Memory B cell (primary cell): ENCODE measurements at regions not wholly inside any gene's neighbourhood (a gene's known extent, or its start where the extent isn't known, plus 50 kb on each side); places are given as distances from the start of the nearest gene placed in this dataset.

Experiments used
- ATAC-seq: fragments of 150-1000 bp; cut with Tn5 transposase; 2 replicates; pipeline ENCODE4 v1.10.0; 2021; ENCODE audit warnings: low read depth, mild to moderate bottlenecking, moderate library complexity
- DNase-seq, 2 donors: peaks; one replicate each; pipeline ENCODE4 v3.0.0; 2022; ENCODE audit warnings: low spot score in 2 of 2
- H3K27ac Mint-ChIP-seq: one replicate; pipeline ENCODE4 v1.8.0; 2022; ENCODE audit warnings: mild to moderate bottlenecking, moderate library complexity, mixed read lengths
- H3K27me3 Mint-ChIP-seq: one replicate; pipeline ENCODE4 v1.8.0; 2022; ENCODE audit warnings: mixed read lengths
- H3K36me3 Mint-ChIP-seq: one replicate; pipeline ENCODE4 v1.8.0; 2022; ENCODE audit warnings: mild to moderate bottlenecking, mixed read lengths
- H3K4me1 Mint-ChIP-seq: one replicate; pipeline ENCODE4 v1.8.0; 2022; ENCODE audit warnings: mixed read lengths
- H3K4me3 Mint-ChIP-seq: one replicate; pipeline ENCODE4 v1.8.0; 2022; ENCODE audit warnings: mild to moderate bottlenecking, moderate library complexity, mixed read lengths
- H3K9me3 Mint-ChIP-seq: one replicate; pipeline ENCODE4 v1.8.0; 2022; ENCODE audit warnings: mixed read lengths

GRCh38 chr1:208448425-208448824, 204.2 kb upstream of the PLXNA2 start:
- Mint-ChIP-seq H3K27me3 (peaks cover 10% of the 10 kb centered on the region), H3K9me3 (no peaks in the 10 kb centered on the region), H3K4me3 (no peak overlapping the region), H3K27ac (no peak overlapping the region), H3K4me1 (no peaks in the 10 kb centered on the region), H3K36me3 (no peaks in the 10 kb centered on the region)
- DNase-seq (no peak), ATAC-seq (no peak)

- DNase-seq (no peak), ATAC-seq (no peak)
- peaks cover 10% of the 10 kb centered on the region for H3K27me3 Mint-ChIP-seq
- H3K27ac Mint-ChIP-seq: no peak overlapping the region
- H3K36me3 Mint-ChIP-seq: no peaks in the 10 kb centered on the region
- H3K9me3 Mint-ChIP-seq: no peaks in the 10 kb centered on the region
- H3K4me1 Mint-ChIP-seq: no peaks in the 10 kb centered on the region
- H3K4me3 Mint-ChIP-seq: no peak overlapping the region
Observed at GRCh38 chr1:208449951-208450350, 205.8 kb upstream of the PLXNA2 start.

- Mint-ChIP-seq H3K36me3 (no peaks in the 10 kb centered on the region), H3K4me3 (no peak overlapping the region), H3K4me1 (no peaks in the 10 kb centered on the region), H3K27ac (no peak overlapping the region), H3K27me3 (peaks cover 10% of the 10 kb centered on the region), H3K9me3 (no peaks in the 10 kb centered on the region)
- ATAC-seq (no peak), DNase-seq (no peak)
Observed at GRCh38 chr1:208450958-208451357, 206.8 kb upstream of the PLXNA2 start.

- no peaks in the 10 kb centered on the region for H3K9me3 Mint-ChIP-seq
Observed at GRCh38 chr1:208455821-208456220, 211.6 kb upstream of the PLXNA2 start.

DNA sequence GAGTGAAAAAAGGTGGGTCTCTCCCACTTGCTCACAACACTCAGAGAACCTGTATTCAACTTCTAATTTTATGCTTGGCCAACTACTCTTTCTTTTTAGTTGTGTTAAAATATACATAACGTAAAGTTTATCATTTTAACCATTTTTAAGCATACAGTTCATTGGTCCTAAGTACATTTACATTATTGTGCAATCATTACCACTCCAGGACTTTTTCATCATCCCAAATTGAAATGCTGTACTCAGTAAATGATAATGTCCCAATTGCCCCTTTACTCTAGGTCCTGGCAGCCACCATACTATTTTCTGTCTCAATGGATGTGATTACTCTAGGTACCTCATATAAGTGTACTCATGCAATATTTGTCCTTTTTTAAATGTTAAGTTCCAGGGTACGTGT, 212.3 kb upstream of the PLXNA2 start:
- ATAC-seq (no peak), DNase-seq (no peak)
- Mint-ChIP-seq H3K9me3 (no peaks in the 10 kb centered on the region), H3K27me3 (no peaks in the 10 kb centered on the region), H3K4me1 (no peaks in the 10 kb centered on the region), H3K27ac (no peak overlapping the region), H3K36me3 (no peaks in the 10 kb centered on the region), H3K4me3 (no peak overlapping the region)

More at GRCh38 chr1:208455821-208456220, 211.6 kb upstream of the PLXNA2 start:
- DNase-seq: no peak
- Mint-ChIP-seq H3K36me3 (no peaks in the 10 kb centered on the region), H3K4me1 (no peaks in the 10 kb centered on the region), H3K27ac (no peak overlapping the region), H3K27me3 (no peaks in the 10 kb centered on the region), H3K4me3 (no peak overlapping the region)
- ATAC-seq: no peak

GRCh38 chr1:208460823-208461222, 216.6 kb upstream of the PLXNA2 start:
- no peak for DNase-seq
- H3K9me3 Mint-ChIP-seq: no peaks in the 10 kb centered on the region
- H3K4me1 Mint-ChIP-seq: no peaks in the 10 kb centered on the region
- no peaks in the 10 kb centered on the region for H3K27me3 Mint-ChIP-seq
- no peaks in the 10 kb centered on the region for H3K36me3 Mint-ChIP-seq
- H3K4me3 Mint-ChIP-seq: no peak overlapping the region
- ATAC-seq: no peak
- no peak overlapping the region for H3K27ac Mint-ChIP-seq

DNA sequence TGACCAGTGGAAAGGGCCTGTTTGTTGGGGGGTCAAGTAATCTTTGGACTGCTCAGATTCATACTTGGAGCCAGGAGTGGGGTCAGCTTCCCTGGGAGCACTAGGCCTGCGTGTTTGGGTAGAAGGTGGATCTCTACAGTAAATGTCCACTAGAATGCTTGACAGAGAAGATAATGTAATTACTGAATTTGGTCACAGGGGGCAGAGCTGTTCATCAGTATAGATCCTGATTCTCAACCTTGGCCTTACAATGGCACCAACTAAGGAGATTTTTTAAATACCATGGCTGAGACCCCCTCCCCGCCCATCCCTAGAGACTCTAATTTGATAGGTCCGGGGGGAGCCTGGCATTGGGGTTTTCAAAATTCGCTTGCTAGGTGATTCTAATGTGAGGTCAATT, 217.5 kb upstream of the PLXNA2 start:
- H3K4me1 Mint-ChIP-seq: no peaks in the 10 kb centered on the region
- no peaks in the 10 kb centered on the region for H3K9me3 Mint-ChIP-seq
- H3K27ac Mint-ChIP-seq: no peak overlapping the region
- DNase-seq: no peak
- no peak for ATAC-seq
- H3K4me3 Mint-ChIP-seq: no peak overlapping the region
- no peaks in the 10 kb centered on the region for H3K36me3 Mint-ChIP-seq
- H3K27me3 Mint-ChIP-seq: no peaks in the 10 kb centered on the region

- Mint-ChIP-seq H3K9me3 (no peaks in the 10 kb centered on the region), H3K27ac (no peak overlapping the region), H3K36me3 (no peaks in the 10 kb centered on the region), H3K4me3 (no peak overlapping the region), H3K27me3 (no peaks in the 10 kb centered on the region), H3K4me1 (no peaks in the 10 kb centered on the region)
- ATAC-seq: no peak
- DNase-seq: no peak
Observed at GRCh38 chr1:208462761-208463160, 218.6 kb upstream of the PLXNA2 start.

- no peaks in the 10 kb centered on the region for H3K36me3 Mint-ChIP-seq
- H3K27ac Mint-ChIP-seq: no peak overlapping the region
- H3K9me3 Mint-ChIP-seq: no peaks in the 10 kb centered on the region
- DNase-seq (no peak), ATAC-seq (no peak)
- H3K4me3 Mint-ChIP-seq: no peak overlapping the region
- H3K27me3 Mint-ChIP-seq: peaks cover 2% of the 10 kb centered on the region
- no peaks in the 10 kb centered on the region for H3K4me1 Mint-ChIP-seq
Observed at GRCh38 chr1:208465266-208465665, 221.1 kb upstream of the PLXNA2 start.

DNA sequence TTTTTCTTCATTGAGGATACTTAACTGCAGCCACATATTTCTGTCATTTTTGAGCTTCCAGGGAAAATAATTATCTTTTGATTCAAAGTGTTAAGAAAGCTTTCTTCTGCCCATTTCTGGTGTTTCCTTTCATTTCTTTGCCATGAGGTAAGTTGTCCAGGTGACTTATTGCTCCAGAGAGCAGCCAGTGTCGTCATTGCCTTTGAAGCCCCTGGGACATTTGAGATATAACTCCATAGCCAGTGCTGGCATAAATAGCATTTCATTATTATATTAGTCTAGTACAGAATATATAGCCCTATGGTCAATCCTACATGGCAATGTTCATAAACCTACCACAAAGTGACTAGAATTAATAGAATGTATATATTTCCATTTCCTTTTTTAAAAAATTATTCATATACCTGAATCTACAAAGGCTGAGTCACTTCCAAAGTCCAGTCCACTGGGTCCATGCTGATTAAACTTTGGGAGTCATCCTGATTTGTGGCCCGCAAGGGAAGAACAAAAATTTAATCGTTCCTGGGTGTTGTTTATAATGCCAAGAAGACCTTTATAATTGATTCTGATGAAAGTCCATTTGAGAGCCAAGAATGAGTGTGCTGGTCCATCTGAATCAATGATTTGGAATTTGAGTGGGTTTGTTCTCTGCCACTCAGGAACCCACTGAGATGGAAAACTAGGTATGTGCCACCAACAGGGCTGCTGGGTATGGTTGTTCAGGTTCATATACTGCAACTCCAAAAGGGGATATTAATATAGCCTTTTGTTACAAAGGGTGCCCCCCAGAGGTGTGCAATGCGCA, 221.8 kb upstream of the PLXNA2 start:
- H3K36me3 Mint-ChIP-seq: no peaks in the 10 kb centered on the region
- DNase-seq (no peak), ATAC-seq (no peak)
- no peak overlapping the region for H3K27ac Mint-ChIP-seq
- H3K4me3 Mint-ChIP-seq: no peak overlapping the region
- no peaks in the 10 kb centered on the region for H3K9me3 Mint-ChIP-seq
- H3K4me1 Mint-ChIP-seq: no peaks in the 10 kb centered on the region
- H3K27me3 Mint-ChIP-seq: peaks cover 3% of the 10 kb centered on the region

GRCh38 chr1:208467151-208467780, 223.1 kb upstream of the PLXNA2 start:
- no peak for DNase-seq
- H3K4me1 Mint-ChIP-seq: no peaks in the 10 kb centered on the region
- H3K27me3 Mint-ChIP-seq: peaks cover 3% of the 10 kb centered on the region
- no peaks in the 10 kb centered on the region for H3K36me3 Mint-ChIP-seq
- no peaks in the 10 kb centered on the region for H3K9me3 Mint-ChIP-seq
- no peak for ATAC-seq
- no peak overlapping the region for H3K4me3 Mint-ChIP-seq
- no peak overlapping the region for H3K27ac Mint-ChIP-seq

DNA sequence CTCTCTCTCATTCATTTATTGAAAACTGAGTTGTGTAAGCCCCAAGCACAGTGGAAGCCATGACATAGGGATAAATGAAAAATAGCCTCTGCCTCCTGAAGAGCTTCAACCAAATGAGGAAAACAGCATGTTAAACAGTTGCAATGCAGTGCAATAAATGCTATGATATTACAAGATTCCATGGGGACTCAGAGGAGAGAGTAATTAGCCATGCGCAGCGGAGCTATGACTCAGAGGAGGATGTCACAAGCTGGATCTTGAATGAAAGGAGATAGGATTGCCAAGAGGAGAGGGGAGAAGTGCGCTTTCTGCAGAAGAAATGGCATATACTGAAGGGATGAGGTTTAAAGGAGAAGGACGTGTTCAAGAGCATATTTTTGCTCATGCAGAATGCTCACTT, 231.3 kb upstream of the PLXNA2 start:
- Mint-ChIP-seq H3K4me1 (no peaks in the 10 kb centered on the region), H3K27me3 (peaks cover 7% of the 10 kb centered on the region), H3K36me3 (no peaks in the 10 kb centered on the region), H3K4me3 (no peak overlapping the region), H3K27ac (no peak overlapping the region), H3K9me3 (no peaks in the 10 kb centered on the region)
- no peak for ATAC-seq
- no peak for DNase-seq

DNA sequence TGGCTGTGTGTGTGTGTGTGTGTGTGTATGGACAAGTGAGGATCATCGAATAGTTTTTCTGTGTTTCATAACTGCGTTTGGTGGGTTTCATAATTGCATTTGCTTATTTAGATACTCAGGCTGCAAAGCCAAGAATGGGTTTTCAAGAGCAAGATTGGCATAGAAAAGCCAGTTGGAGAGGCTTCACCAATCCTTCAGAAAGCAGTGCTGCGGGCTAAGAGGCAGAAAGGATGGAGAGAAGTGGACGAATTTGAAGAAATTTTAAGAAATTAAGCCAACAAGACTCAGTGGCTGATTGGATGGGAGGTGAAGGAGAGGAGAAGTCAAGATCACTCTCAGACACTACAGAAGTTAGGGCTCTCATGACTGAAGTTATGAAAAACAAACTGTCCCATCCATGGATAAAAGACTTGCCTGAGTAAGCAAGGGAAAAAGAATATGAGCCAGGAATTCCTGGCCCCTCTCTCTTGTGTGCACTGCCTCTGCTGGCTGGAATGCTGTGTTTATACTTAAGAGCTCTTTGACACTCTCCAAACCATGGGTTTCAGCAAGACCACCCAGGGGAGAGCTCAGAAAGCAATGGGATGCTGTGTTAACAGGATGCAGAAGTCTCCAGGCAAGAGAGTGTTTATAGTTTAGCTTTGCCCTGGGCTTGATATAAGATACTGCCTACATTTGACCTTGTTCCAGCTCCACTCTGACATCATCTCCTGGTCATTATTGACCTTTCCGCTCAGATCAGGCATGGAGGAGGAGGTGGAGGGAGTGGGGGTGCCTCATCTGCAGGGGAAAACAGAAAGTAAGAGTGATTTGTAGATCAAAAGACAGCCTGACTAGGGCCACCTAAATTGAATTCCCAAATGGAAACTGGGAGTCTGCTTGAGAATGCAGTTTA, 232.0 kb upstream of the PLXNA2 start:
- no peak overlapping the region for H3K27ac Mint-ChIP-seq

GRCh38 chr1:208476846-208477170, 232.6 kb upstream of the PLXNA2 start:
- no peaks in the 10 kb centered on the region for H3K36me3 Mint-ChIP-seq
- H3K27ac Mint-ChIP-seq: no peak overlapping the region
- H3K9me3 Mint-ChIP-seq: no peaks in the 10 kb centered on the region
- no peaks in the 10 kb centered on the region for H3K4me1 Mint-ChIP-seq
- no peak overlapping the region for H3K4me3 Mint-ChIP-seq
- ATAC-seq (no peak), DNase-seq (no peak)
- peaks cover 6% of the 10 kb centered on the region for H3K27me3 Mint-ChIP-seq

More for the DNA sequence above, 232.0 kb upstream of the PLXNA2 start:
- no peaks in the 10 kb centered on the region for H3K9me3 Mint-ChIP-seq
- H3K4me3 Mint-ChIP-seq: no peak overlapping the region
- no peak for DNase-seq
- H3K27me3 Mint-ChIP-seq: peaks cover 6% of the 10 kb centered on the region
- ATAC-seq: no peak
- no peaks in the 10 kb centered on the region for H3K36me3 Mint-ChIP-seq
- H3K4me1 Mint-ChIP-seq: no peaks in the 10 kb centered on the region
